HG03571 (cell line): ENCODE measurements at regions not wholly inside any gene's neighbourhood (a gene's known extent, or its start where the extent isn't known, plus 50 kb on each side); places are given as distances from the start of the nearest gene placed in this dataset.
"Not testable (repeated sequence)": the region's sequence is repeated elsewhere in the genome, so short reads cannot be mapped to it uniquely, and the experiment has no call there.

Source experiments
- ATAC-seq: cut with Tn5 transposase; IDR thresholded peaks from one replicate; pipeline ENCODE4 v1.9.1; 2021; ENCODE audit not compliant: unreplicated experiment

GRCh38 chr14:71416392-71416791 lies 509.1 kb downstream of the PCNX1 start:
- ATAC-seq: no peak

- no peak for ATAC-seq
Observed at GRCh38 chr14:71418532-71419245, 511.4 kb downstream of the PCNX1 start.

GRCh38 chr14:71423481-71423880 lies 508.7 kb upstream of the RGS6 start:
- ATAC-seq: no peak

DNA sequence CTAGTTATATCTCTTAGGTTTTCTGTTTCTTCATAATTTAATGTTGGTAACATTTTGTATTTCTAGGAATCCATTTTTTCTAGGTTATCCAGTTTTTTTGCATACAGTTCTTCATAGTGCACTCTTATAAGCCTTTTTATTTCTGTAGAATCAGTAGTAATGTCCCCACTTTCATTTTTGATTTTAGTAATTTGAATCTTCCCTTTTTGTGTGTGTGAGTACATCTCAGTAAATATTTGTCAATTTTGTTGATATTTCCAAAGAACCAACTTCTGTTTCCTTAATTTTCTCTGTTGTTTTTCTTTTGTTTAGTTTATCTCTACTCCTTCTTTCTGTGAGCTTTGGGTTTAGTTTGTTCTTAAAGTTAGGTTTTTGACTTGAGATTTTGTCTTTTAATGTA lies 507.3 kb upstream of the RGS6 start:
- no peak for ATAC-seq

DNA sequence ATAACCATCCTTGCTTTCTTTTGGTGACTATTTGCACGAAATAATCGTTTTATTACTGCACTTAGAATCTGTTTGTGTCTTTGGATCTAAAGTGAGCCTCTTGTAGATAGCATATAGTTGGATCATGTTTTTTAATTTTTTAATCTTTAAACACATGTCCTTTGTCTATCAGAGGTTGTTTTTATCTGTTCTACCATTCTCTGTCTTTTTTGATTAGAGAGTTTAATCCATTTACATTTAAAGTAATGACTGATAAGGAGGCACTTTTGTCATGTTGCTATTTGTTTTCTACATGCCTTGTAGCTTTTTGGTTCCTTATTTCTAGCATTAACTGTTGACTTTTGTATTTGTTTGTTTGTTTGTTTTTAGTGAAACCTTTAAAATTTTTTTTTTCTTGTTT lies 506.2 kb upstream of the RGS6 start:
- ATAC-seq: no peak

GRCh38 chr14:71429902-71430301 lies 502.3 kb upstream of the RGS6 start:
- ATAC-seq: no peak

- no peak for ATAC-seq
Observed at GRCh38 chr14:71430321-71430677, 501.9 kb upstream of the RGS6 start.

DNA sequence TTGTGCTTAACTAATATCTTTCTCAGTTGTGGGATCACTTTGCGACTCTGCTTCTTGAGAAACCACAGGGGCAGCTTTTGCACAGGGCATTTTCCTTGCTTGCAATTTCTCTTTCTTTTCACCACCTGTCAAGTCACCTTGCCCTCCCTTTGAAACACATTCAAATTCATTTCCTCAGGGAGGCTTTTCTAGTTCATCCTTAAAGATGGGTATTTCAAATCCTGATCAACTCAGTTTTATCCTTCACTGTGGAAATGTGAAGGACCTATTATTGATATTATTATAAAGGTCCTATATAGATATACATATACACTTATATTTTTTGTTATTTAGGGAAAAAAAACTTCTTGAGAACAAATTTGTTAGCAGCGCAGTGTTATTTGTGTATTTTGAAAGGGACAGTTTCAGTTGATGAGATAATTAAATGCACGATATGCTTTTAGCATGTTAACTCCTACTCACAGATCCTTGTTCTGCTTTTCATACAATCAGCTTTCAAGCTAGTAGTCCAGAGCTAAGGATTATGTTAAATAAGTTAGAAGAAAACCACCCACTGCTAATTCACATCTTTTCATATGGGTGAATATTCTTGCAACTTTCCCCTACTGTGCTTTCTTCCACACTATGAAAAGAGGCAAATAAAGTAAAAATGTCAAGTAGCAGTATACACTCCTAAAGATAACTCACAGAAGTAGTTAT lies 501.4 kb upstream of the RGS6 start:
- ATAC-seq: peak; percentile 51

- no peak for ATAC-seq
Observed at GRCh38 chr14:71432334-71433110, 499.7 kb upstream of the RGS6 start.

DNA sequence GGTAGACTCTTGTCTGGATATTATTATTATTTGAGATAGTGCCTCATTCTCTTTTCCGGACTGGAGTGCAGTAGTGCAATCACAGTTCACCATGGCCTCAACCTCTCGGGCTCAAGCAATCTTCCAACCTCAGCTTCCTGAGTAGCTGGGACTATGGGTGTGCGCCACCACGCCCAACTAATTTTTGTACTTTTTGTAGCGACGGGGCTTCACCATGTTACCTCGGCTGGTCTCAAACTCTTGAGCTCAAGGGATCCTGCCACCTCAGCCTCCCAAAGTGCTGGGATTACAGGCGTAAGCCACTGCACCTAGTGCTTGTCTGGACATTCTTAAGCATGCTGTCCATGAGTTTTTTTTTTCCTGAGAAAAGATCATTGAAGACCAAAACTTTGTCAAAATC lies 498.9 kb upstream of the RGS6 start:
- no peak for ATAC-seq

DNA sequence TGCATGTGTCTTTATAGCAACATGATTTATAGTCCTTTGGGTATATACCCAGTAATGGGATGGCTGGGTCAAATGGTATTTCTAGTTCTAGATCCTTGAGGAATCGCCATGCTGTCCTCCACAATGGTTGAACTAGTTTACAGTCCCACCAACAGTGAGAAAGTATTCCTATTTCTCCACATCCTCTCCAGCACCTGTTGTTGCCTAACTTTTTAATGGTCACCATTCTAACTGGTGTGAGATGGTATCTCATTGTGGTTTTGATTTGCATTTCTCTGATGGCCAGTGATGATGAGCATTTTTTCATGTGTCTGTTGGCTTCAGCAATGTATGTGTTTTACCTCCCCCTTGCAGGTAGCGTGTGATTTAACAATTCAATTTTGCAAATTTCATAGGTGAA lies 496.6 kb upstream of the RGS6 start:
- ATAC-seq: not testable (repeated sequence)

DNA sequence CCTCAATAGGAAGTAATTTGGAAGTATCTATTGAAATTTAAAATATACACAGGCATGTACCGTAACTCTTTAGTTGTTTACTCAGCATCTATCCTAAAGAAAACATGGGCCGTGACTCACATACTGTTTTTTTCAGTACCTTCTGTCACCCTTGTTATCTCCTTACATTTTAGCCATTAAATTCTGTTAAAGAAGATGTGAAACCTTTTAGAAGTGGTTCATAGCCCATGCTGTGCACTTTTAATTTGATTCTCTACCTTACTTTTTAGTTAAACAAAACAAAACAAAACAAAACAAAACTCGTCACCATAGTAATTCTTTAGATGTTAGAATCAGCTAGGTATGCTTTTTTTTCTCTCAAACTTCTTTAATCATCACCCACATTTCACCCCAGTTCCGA lies 494.4 kb upstream of the RGS6 start:
- ATAC-seq: no peak

DNA sequence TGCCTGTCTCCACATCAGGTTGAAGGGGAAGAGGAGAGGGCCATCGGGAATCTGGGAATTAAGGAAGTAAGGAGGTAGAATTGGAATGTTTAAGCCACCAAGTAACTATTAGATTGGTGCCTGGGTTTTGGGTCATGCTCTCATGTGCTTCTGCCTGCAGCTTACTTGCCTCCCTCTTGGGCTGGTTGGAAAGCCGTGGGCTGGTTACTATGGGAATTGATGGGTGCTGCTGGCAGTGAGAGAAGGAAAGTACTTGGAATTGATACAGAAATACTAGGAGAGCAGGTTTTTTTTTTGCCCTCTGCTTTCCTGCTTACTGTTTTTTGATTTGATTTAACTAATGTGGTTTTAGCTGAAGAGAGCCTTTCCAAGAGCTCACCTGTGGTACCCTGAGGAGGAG lies 493.5 kb upstream of the RGS6 start:
- ATAC-seq: no peak

- no peak for ATAC-seq
Observed at GRCh38 chr14:71441126-71441525, 491.1 kb upstream of the RGS6 start.

- no peak for ATAC-seq
Observed at GRCh38 chr14:71444030-71444822, 488.0 kb upstream of the RGS6 start.

DNA sequence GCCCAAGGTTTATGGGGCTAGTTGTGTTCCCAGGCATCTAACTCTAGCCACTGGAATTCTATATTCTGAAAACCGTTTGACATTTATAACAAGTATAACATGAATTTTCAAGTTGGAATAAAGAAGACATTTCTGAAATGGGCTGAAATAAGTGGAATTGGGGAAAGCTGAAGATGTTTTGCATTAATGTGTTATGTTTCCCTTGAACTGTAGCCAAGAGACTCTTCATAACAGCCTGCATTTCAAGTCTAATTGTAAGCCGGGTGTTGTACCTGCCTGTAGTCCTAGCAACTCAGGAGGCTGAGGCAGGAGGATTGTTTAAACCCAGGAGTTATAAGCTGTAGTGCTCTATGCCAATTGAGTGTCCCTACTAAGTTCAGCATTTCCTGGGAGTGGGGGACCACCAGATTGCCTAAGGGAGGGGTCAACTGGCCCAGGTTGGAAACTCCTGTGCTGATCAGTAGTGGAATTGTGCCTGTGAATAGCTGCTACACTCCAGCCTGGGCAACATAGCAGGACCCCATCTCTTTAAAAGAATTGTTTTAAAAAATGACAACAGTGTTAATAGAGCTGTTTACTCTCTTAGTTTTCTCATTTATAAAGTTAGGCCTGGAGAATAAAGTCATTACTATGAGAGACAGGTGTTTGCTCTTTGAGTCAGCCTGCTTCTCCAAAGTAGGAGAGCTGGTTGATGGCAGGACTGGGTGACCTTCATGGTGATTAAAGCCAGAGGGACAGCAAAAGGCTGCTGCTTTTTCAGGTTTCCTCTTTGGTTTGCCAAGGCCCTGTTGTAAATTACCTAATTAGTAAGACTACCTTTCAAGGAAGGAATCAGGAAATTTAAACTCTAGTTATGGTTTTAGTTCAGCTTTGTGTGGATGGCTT lies 483.6 kb upstream of the RGS6 start:
- ATAC-seq: no peak

DNA sequence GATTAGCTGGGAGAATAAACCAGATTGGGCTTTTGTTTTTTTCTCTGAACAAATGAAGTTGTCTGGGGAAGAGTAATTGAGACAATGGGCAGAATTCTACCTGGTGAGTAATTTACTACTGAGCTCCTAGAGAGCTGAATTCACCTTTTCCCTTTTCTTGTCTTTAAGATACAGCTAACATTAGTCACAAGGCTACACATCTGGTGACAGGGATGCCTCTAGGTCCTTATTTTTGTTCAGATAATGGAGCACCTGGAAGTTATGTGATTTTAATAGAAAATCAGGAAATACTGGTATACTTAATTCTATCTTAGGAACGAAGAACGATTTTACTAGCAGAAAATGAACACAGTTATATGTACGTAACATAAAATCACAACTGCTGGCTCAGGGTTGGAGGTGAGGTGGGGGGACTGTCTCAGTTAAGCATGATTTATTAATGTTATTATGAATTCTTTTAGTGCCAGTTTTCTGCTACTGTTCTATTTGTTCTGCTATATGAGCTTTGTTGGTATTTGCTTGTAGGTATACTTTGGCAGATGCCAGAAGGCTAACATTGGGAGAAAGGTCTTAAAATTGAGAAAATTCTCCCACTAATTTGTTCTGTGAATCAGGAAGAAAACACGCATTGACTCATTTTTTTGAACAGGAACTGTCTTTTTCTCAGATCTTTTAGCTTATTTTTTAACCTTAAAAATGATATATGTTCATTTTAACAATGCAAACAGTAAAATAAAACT lies 482.7 kb upstream of the RGS6 start:
- no peak for ATAC-seq

DNA sequence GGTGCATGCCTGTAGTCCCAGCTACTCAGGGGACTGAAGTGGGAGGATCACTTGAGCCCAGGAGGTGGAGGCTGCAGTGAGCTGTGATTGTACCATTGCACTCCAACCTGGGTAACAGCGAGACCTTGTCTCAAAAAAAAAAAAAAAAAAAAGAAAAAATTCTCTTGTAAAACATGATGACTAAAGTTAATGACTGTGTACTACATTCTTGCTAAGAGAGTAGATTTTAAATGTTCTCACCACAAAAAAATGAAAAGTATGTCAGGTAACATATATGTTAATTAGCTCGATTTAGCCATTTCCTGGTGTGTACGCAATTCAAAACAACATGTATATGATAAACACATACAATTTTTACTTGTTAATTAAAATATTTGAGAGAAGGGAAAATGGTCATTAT lies 480.7 kb upstream of the RGS6 start:
- ATAC-seq: no peak

DNA sequence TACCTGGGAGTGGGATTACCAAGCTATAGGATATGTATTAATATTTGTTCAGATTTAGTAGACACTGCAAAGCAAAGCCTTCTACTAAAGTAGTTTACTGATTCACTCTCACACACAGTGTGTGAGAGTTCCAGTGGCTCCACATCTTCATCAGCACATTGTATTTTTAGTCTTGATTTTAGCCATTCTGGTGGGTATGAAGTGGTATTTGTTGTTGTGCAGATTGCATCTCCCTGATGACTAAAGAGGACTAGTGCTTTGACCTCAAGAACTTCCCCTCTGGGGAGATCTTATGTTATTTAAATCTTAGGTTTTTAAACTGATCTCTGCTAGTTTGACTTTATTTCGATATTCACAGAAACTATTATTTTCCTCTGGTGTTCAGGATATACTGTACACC lies 479.7 kb upstream of the RGS6 start:
- no peak for ATAC-seq

GRCh38 chr14:71452987-71453386 lies 479.2 kb upstream of the RGS6 start:
- ATAC-seq: no peak
